Lung (tissue), 11 donors: ENCODE measurements at regions not wholly inside any gene's neighbourhood (a gene's known extent, or its start where the extent isn't known, plus 50 kb on each side); places are given as distances from the start of the nearest gene placed in this dataset.

Experiments used
- ATAC-seq: fragments of 200-7000 bp; cut with Tn5 transposase; one replicate; pipeline ENCODE4 v1.9.1; 2020; ENCODE audit warnings: moderate number of reproducible peaks; ENCODE audit not compliant: insufficient read depth, low FRiP score
- DNase-seq, 3 donors: peaks; one replicate each; pipeline ENCODE4 v3.0.0-alpha.2; 2013 to 2017
- H3K27ac ChIP-seq, 2 donors: one replicate each; pipeline ENCODE4 v1.5.1; 2013; ENCODE audit warnings: mild to moderate bottlenecking in 2 of 2, moderate library complexity in 2 of 2, control low read depth in 1 of 2, inconsistent platforms in 1 of 2, low read depth in 1 of 2, low read length in 1 of 2
- H3K27me3 ChIP-seq, 3 donors: one replicate each; pipeline ENCODE4 v1.5.1; 2013; ENCODE audit warnings: low read length in 2 of 3; ENCODE audit not compliant: control insufficient read depth in 3 of 3, insufficient read depth in 3 of 3
- H3K36me3 ChIP-seq, 4 donors: one replicate each; pipeline ENCODE4 v1.5.1; 2013; ENCODE audit warnings: low read length in 4 of 4, mild to moderate bottlenecking in 1 of 4, moderate library complexity in 1 of 4; ENCODE audit not compliant: control insufficient read depth in 4 of 4, insufficient read depth in 4 of 4
- H3K4me1 ChIP-seq, 5 donors: one replicate each; pipeline ENCODE4 v1.5.1; 2013; ENCODE audit warnings: low read length in 5 of 5, mild to moderate bottlenecking in 2 of 5, moderate library complexity in 1 of 5; ENCODE audit not compliant: control insufficient read depth in 5 of 5, insufficient read depth in 5 of 5
- H3K4me3 ChIP-seq: one replicate; pipeline ENCODE4 v1.5.1; 2013; ENCODE audit warnings: mild to moderate bottlenecking, control low read depth, moderate library complexity
- H3K9ac ChIP-seq, 2 donors: one replicate each; pipeline ENCODE4 v1.5.1; 2013; ENCODE audit warnings: low read length in 2 of 2, control low read depth in 1 of 2; ENCODE audit not compliant: insufficient read depth in 1 of 2
- H3K9me3 ChIP-seq, 4 donors: one replicate each; pipeline ENCODE4 v1.5.1; 2013; ENCODE audit warnings: low read length in 3 of 4, mild to moderate bottlenecking in 1 of 4, moderate library complexity in 1 of 4; ENCODE audit not compliant: control insufficient read depth in 4 of 4, insufficient read depth in 3 of 4
- CTCF ChIP-seq: IDR thresholded peaks from 2 replicates; pipeline ENCODE4 v1.5.1; 2012; ENCODE audit warnings: mild to moderate bottlenecking; ENCODE audit errors: control extremely low read depth, extremely low read depth
- WGBS, 2 donors: extraction: QIAGEN DNeasy Blood & Tissue Kit; methylation state at CpG; one replicate each; pipeline ENCODE4 v1.1.7; 2013; 5-methylcytosine and 5-hydroxymethylcytosine counted together
- donor health status: control.
- donor health status: control.
- donor health status: Bipolar disorder and iron deficiency.
- donor health status: healthy.
- donor health status: DM: yes; HTN: yes; CAD: no.

- H3K9ac ChIP-seq: no peak overlapping the region
- DNase-seq (no peak), ATAC-seq (no peak)
- no peak overlapping the region for H3K27ac ChIP-seq
- no peaks in the 10 kb centered on the region for H3K36me3 ChIP-seq
- TF ChIP-seq CTCF: no peak
- H3K27me3 ChIP-seq: no peaks in the 10 kb centered on the region
- no peaks in the 10 kb centered on the region for H3K9me3 ChIP-seq
- WGBS, 2 donors: 82 to 87% methylated on average over 3 of the region's 3 CpGs
- no peaks in the 10 kb centered on the region for H3K4me1 ChIP-seq
- H3K4me3 ChIP-seq: no peak overlapping the region
Observed at GRCh38 chr18:34049511-34049910, 175.2 kb downstream of the NOL4 start.

DNA sequence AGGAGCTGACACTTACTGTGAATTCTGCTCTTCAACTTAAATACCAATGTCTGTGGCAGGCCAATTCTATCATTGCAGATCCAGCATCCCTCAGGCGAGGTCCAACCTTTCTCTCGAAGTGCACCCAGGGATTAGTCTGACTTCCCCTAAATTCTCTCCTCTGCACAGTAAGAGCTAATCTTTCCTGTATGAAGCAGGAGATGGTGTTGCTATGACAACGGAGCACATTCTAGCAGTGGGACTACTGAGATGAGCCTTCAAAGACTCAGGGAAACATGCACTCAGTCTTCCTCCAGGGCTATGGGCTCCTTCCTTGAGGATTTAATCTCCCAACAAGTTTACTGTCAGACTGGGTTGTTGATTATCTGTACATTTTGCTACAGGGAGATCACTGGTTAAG is 176.3 kb downstream of the NOL4 start:
- 79 to 81% methylated on average over 3 of the region's 3 CpGs for WGBS, 2 donors
- Histone ChIP-seq H3K4me1 (no peaks in the 10 kb centered on the region), H3K27ac (no peak overlapping the region), H3K36me3 (no peaks in the 10 kb centered on the region), H3K9me3 (no peaks in the 10 kb centered on the region), H3K27me3 (no peaks in the 10 kb centered on the region), H3K9ac (no peak overlapping the region), H3K4me3 (no peak overlapping the region)
- ATAC-seq (no peak), DNase-seq (no peak)
- no peak for TF ChIP-seq CTCF

DNA sequence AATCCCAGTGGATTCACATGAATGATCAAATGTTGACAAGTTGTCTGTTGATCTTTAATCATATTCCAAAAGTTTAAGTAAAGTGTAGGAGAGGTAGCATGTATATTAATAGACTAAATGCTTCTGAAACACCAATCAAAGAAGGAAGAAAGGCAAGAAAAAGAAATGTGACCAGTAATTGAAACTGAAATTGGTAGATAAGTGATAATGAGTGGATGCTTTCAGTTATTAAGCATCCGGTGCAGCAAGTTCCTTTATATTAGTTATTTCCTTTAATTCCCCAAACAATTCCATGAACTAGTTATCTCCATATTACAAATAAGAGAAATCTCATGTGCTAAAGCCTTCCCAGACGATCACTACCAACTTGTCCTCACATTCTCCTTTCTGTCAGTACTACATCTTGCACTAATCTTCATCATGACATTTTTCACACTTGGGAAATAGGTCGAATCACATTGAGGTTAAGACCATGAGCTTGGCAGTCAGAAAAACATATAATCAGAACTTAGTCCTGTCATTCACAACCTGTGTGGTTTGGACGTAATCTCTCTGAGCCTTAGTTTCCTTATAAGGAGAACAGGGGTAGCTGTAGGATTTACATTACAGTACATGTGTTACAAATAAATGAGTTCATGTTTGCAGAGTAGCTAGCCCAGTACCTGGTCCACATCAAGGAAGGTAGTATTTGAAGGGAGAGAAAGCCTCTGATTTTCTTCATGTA is 182.1 kb downstream of the NOL4 start:
- Histone ChIP-seq H3K9me3 (no peaks in the 10 kb centered on the region), H3K4me1 (no peaks in the 10 kb centered on the region), H3K27me3 (no peaks in the 10 kb centered on the region), H3K36me3 (no peaks in the 10 kb centered on the region), H3K27ac (no peak overlapping the region), H3K9ac (no peak overlapping the region), H3K4me3 (no peak overlapping the region)
- no peak for TF ChIP-seq CTCF
- WGBS, 2 donors: 76 to 88% methylated on average over 4 of the region's 4 CpGs
- DNase-seq (no peak), ATAC-seq (no peak)

DNA sequence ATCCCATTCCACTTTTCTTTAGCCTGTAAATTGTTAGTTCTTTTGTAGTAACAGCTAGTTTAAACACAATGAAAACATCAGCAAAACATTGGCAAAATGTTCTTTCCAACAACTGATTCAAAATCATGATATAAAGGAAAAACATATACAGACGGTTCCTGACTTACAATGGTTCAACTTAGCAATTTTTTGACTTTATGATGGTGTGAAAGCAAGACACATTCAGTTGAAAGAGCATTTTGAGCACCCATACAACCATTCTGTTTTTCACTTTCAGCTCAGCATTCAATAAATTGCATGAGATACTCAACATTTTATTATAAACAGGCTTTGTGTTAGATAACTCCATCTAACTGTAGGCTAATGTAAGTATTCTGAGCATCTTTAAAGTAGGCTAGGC is 185.1 kb downstream of the NOL4 start:
- H3K36me3 ChIP-seq: no peaks in the 10 kb centered on the region
- no peak for TF ChIP-seq CTCF
- WGBS, 2 donors: 64 to 74% methylated on average over 1 of the region's 1 CpG
- no peaks in the 10 kb centered on the region for H3K9me3 ChIP-seq
- H3K27ac ChIP-seq: no peak overlapping the region
- H3K4me1 ChIP-seq: no peaks in the 10 kb centered on the region
- no peak for ATAC-seq
- H3K9ac ChIP-seq: no peak overlapping the region
- no peak overlapping the region for H3K4me3 ChIP-seq
- DNase-seq: no peak
- no peaks in the 10 kb centered on the region for H3K27me3 ChIP-seq
